ENCODE measurements at regions not wholly inside any gene's neighbourhood (a gene's known extent, or its start where the extent isn't known, plus 50 kb on each side); places are given as distances from the start of the nearest gene placed in this dataset.
A peak's percentile ranks its signal among the peaks of the same experiment; 100 is the strongest.

GRCh38 chr14:65211341-65211987 lies 109.1 kb upstream of the MAX start (continued):
- TF ChIP-seq ZNF302 (CRISPR knock-in tag; IDR thresholded peaks at IDR 0.05) (no peak), MYC (IDR thresholded peaks at IDR 0.05; ENCODE audit: borderline replicate concordance, low read length) (no peak), RNF2 (IDR thresholded peaks at IDR 0.05; ENCODE audit: borderline replicate concordance, low read depth) (no peak), ATOH8 (CRISPR knock-in tag; IDR thresholded peaks at IDR 0.05; ENCODE audit: low read depth) (no peak), FOSB (CRISPR knock-in tag; IDR thresholded peaks at IDR 0.05) (no peak), RAD21 (conservative IDR thresholded peaks at IDR 0.05 in 1 of 2, IDR thresholded peaks at IDR 0.05 in 1 of 2) (no peak), RARB (CRISPR knock-in tag; IDR thresholded peaks at IDR 0.05) (no peak), KDM1A (IDR thresholded peaks at IDR 0.05; ENCODE audit: low read depth) (no peak)

GRCh38 chr14:65213316-65213715 lies 111.0 kb upstream of the MAX start:
- DNase-seq (ENCODE audit: low read depth in 1 of 2, low spot score in 1 of 2) (no peak), FAIRE-seq (no peak), ATAC-seq (no peak)
- TF ChIP-seq MAX (IDR thresholded peaks at IDR 0.05) (no peak), BHLHE40 (IDR thresholded peaks at IDR 0.05; ENCODE audit: low read depth, low read length) (no peak), POLR2AphosphoS2 (conservative IDR thresholded peaks at IDR 0.05; ENCODE audit: low read length) (no peak), TFCP2L1 (CRISPR knock-in tag; IDR thresholded peaks at IDR 0.05) (no peak), MAFK (IDR thresholded peaks at IDR 0.05; ENCODE audit: partially characterized antibody) (no peak)
- ChIA-PET POLR2A (no interaction called here), CTCF (interaction anchor here (0.6 to 1.7 kb wide), 2 partner anchors 198 to 302 kb away, joined by 3 to 6 read pairs; no protein-coding TSS in a partner anchor)
- H3K9me3 ChIP-seq = no peaks in the 10 kb centered on the region
- H3K4me2 ChIP-seq = no peak overlapping the region
- H3K4me1 ChIP-seq = peaks cover 18% of the 10 kb centered on the region
- peak overlapping the region in 1 of 2 experiments; percentile 85; a peak in 2 of 6 replicates for H3K27ac ChIP-seq
- H3K4me3 ChIP-seq = no peak overlapping the region

- POLR2A ChIA-PET = no interaction called here
- peaks cover 18% of the 10 kb centered on the region for H3K4me1 ChIP-seq
- WGBS (ENCODE audit: missing lambda C conversion rate) = 69% methylated on average over 2 of the region's 2 CpGs
- CTCF ChIA-PET = interaction anchor here (0.6 kb wide), 1 partner anchor 856 kb away, joined by 3 read pairs; no protein-coding TSS in a partner anchor
- H3K9me3 ChIP-seq = no peaks in the 10 kb centered on the region
- H3K4me2 ChIP-seq = no peak overlapping the region
- H3K4me3 ChIP-seq = no peak overlapping the region
- TF ChIP-seq NR3C1 (IDR thresholded peaks at IDR 0.05) (no peak), RCOR1 (IDR thresholded peaks at IDR 0.05; ENCODE audit: low read depth, low read length) (no peak), TP53 (CRISPR knock-in tag; IDR thresholded peaks at IDR 0.05) (no peak), HOXB13 (CRISPR knock-in tag; IDR thresholded peaks at IDR 0.05; ENCODE audit: low read depth) (no peak), MAX (IDR thresholded peaks at IDR 0.05) (no peak), MYC (IDR thresholded peaks at IDR 0.05; ENCODE audit: borderline replicate concordance, low read length) (no peak)
- H3K27ac ChIP-seq = 0 out of 6 replicates have a peak overlapping the region, but pooled peaks of 1 of the 2 experiments have one; percentile 29
- no peak for DNase-seq (ENCODE audit: low read depth in 1 of 2, low spot score in 1 of 2)
- ATAC-seq = peak; percentile 7 to 31; a peak in 2 of 6 replicates
- no peak for FAIRE-seq
Measured at GRCh38 chr14:65214741-65215140, 112.4 kb upstream of the MAX start.

- no peak overlapping the region for H3K4me2 ChIP-seq
- CTCF ChIA-PET = interaction anchor here (1.0 to 7.6 kb wide), 3 partner anchors 11 to 191 kb away, joined by 3 to 42 read pairs (median 9); partner anchors contain the start of gene FUT8
- ATAC-seq (no peak), DNase-seq (ENCODE audit: low read depth in 1 of 2, low spot score in 1 of 2) (no peak), FAIRE-seq (no peak)
- POLR2A ChIA-PET = no interaction called here
- H3K27ac ChIP-seq = no peak overlapping the region
- no peak overlapping the region for H3K4me3 ChIP-seq
- 87% methylated on average over 4 of the region's 4 CpGs for WGBS (ENCODE audit: missing lambda C conversion rate)
- no peaks in the 10 kb centered on the region for H3K9me3 ChIP-seq
- TF ChIP-seq ZC3H11A (IDR thresholded peaks at IDR 0.05) (peak; percentile 59; the same call in 1 of the 2 replicates), ESRRA (IDR thresholded peaks at IDR 0.05; ENCODE audit: borderline replicate concordance, low read length) (no peak)
- H3K4me1 ChIP-seq = no peaks in the 10 kb centered on the region
Measured at GRCh38 chr14:65219353-65219752, 117.0 kb upstream of the MAX start.

All from A549 (cell line).